Memory B cell (primary cell): ENCODE measurements at regions not wholly inside any gene's neighbourhood (a gene's known extent, or its start where the extent isn't known, plus 50 kb on each side); places are given as distances from the start of the nearest gene placed in this dataset.
"Not testable (repeated sequence)": the region's sequence is repeated elsewhere in the genome, so short reads cannot be mapped to it uniquely, and the experiment has no call there.

ENCODE experiments used
- ATAC-seq: fragments of 150-1000 bp; cut with Tn5 transposase; 2 replicates; pipeline ENCODE4 v1.10.0; 2021; ENCODE audit warnings: low read depth, mild to moderate bottlenecking, moderate library complexity
- DNase-seq, 2 donors: peaks; one replicate each; pipeline ENCODE4 v3.0.0; 2022; ENCODE audit warnings: low spot score in 2 of 2
- H3K27ac Mint-ChIP-seq: one replicate; pipeline ENCODE4 v1.8.0; 2022; ENCODE audit warnings: mild to moderate bottlenecking, moderate library complexity, mixed read lengths
- H3K27me3 Mint-ChIP-seq: one replicate; pipeline ENCODE4 v1.8.0; 2022; ENCODE audit warnings: mixed read lengths
- H3K36me3 Mint-ChIP-seq: one replicate; pipeline ENCODE4 v1.8.0; 2022; ENCODE audit warnings: mild to moderate bottlenecking, mixed read lengths
- H3K4me1 Mint-ChIP-seq: one replicate; pipeline ENCODE4 v1.8.0; 2022; ENCODE audit warnings: mixed read lengths
- H3K4me3 Mint-ChIP-seq: one replicate; pipeline ENCODE4 v1.8.0; 2022; ENCODE audit warnings: mild to moderate bottlenecking, moderate library complexity, mixed read lengths
- H3K9me3 Mint-ChIP-seq: one replicate; pipeline ENCODE4 v1.8.0; 2022; ENCODE audit warnings: mixed read lengths

DNA sequence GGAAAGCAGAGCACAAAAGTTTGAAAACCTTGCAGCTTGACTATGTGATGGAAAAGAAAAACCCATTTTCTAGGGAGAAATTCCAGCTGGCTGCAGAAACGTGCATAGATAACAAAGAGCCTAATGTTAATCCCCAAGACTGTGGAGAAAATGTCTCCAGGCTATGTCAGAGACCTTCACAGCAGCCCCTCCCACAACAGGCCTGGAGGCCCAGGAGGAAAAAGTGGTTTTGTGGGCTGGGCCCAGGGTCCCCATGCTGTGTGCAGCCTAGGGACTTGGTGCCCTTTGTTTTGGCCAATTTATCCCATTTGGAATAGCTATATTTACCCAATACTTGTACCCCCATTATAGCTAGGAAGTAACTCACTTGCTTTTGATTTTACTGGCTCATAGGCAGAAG, 484.1 kb upstream of the HTR1E start:
- H3K36me3 Mint-ChIP-seq, result no peaks in the 10 kb centered on the region
- H3K27ac Mint-ChIP-seq, result no peak overlapping the region
- H3K27me3 Mint-ChIP-seq, result no peaks in the 10 kb centered on the region
- no peak overlapping the region for H3K4me3 Mint-ChIP-seq
- H3K4me1 Mint-ChIP-seq, result no peaks in the 10 kb centered on the region
- DNase-seq, result no peak
- no peak for ATAC-seq
- H3K9me3 Mint-ChIP-seq, result peaks cover 8% of the 10 kb centered on the region

DNA sequence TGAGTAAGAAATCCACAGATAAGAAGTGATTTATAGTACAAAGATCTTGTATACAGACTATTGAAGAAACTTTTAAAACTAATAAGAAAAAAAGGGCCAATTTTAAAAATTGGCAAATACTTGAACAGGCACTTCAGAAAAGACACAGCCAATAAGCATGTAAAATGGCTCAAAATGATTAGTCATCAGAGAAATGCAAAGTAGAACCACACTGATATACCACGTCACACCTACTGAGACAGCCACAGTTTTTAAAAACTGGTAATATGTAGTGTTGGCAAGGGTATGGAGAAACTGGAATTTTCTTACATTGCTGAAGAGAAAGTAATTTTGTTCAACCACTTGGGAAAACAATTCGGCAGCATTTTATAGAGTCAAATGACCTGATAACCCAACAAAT, 488.9 kb upstream of the HTR1E start:
- Mint-ChIP-seq H3K36me3 (no peaks in the 10 kb centered on the region), H3K27me3 (no peaks in the 10 kb centered on the region), H3K4me3 (no peak overlapping the region), H3K4me1 (no peaks in the 10 kb centered on the region), H3K9me3 (peaks cover 3% of the 10 kb centered on the region), H3K27ac (no peak overlapping the region)
- DNase-seq, result no peak
- no peak for ATAC-seq

DNA sequence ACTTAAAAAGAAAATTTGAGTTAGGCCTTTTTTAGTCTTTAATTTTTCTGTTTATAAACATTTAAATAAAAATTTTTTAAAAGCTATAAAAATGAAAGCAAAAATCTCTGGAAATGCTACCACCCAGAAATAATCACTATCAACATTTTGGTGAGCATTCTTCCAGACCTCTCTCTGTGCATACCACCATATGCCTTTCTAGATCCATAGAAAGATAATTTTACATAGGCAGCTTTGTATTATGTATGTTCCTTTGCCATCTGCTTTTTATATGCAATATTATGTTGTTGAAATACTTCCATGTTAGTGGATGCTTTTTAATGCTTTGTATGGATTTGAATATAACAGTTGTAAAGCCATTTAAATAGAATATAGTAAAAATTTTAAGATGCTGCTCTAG, 496.7 kb upstream of the HTR1E start:
- no peak for DNase-seq
- Mint-ChIP-seq H3K4me1 (no peaks in the 10 kb centered on the region), H3K27ac (no peak overlapping the region), H3K4me3 (no peak overlapping the region), H3K27me3 (no peaks in the 10 kb centered on the region), H3K36me3 (no peaks in the 10 kb centered on the region), H3K9me3 (peaks cover 8% of the 10 kb centered on the region)
- no peak for ATAC-seq

DNA sequence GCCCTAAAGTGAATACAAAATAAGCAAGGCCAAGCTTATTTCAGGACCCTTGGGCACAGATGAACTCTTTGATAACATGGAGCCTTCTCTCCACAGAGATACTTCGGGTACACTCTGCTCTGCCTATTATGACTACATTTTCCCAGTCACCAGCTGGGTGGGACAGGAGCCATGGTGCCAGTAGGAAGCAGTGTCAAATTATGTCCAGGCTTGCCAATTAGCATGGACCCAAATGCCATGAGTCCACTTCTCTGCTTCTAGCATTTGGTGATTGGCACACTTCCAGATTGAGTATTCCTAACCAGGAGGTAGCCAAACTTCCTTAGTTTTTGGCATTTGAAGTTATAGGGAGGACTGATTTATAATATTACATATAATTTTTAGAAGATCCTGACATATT, 513.8 kb upstream of the HTR1E start:
- ATAC-seq (no peak), DNase-seq (no peak)
- Mint-ChIP-seq H3K4me3 (no peak overlapping the region), H3K4me1 (no peaks in the 10 kb centered on the region), H3K36me3 (no peaks in the 10 kb centered on the region), H3K9me3 (no peaks in the 10 kb centered on the region), H3K27ac (no peak overlapping the region), H3K27me3 (no peaks in the 10 kb centered on the region)

DNA sequence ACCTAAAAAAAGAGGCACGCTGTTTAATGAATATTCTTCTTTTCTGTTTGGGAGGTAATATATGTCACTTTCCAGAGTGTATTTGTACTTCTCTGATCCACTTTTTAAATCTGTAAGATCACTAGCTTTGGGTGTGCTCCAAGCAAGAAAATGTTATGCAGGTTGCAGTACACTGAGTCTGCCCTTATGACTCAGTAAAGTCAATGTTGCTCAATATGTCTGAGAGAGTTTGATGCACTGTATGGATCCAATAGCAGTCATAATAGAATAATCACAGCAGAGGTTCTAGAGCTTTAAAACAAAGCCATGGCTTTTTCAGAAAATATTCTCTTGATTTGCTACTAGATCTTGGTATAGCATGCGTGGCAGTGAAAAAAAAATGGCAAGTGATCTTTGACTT, 525.3 kb upstream of the HTR1E start:
- Mint-ChIP-seq H3K36me3 (no peaks in the 10 kb centered on the region), H3K27me3 (no peaks in the 10 kb centered on the region), H3K9me3 (no peaks in the 10 kb centered on the region), H3K27ac (no peak overlapping the region), H3K4me1 (no peaks in the 10 kb centered on the region), H3K4me3 (no peak overlapping the region)
- ATAC-seq, result no peak
- DNase-seq, result no peak

DNA sequence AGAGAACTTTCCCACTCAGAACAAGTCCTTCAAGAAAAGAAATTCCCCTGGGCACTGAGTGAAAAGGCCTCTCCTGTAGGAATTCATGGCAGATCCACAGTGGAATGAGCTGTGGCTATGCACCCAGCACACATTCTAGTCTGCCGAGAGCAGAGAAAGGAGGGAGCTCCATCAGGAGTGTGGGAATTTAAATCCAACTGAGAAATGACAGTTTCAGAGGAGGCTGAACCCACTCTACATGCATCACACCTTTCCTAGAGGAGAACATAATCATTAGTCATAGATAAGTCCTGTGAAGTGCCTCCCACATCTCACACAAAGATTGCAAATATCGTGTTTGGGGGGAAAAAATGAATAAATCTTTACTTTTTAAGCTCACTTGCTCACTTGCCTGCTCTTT, 530.2 kb upstream of the HTR1E start:
- Mint-ChIP-seq H3K9me3 (peaks cover 3% of the 10 kb centered on the region), H3K36me3 (no peaks in the 10 kb centered on the region), H3K27ac (no peak overlapping the region), H3K4me3 (no peak overlapping the region), H3K27me3 (no peaks in the 10 kb centered on the region), H3K4me1 (no peaks in the 10 kb centered on the region)
- no peak for DNase-seq
- no peak for ATAC-seq

DNA sequence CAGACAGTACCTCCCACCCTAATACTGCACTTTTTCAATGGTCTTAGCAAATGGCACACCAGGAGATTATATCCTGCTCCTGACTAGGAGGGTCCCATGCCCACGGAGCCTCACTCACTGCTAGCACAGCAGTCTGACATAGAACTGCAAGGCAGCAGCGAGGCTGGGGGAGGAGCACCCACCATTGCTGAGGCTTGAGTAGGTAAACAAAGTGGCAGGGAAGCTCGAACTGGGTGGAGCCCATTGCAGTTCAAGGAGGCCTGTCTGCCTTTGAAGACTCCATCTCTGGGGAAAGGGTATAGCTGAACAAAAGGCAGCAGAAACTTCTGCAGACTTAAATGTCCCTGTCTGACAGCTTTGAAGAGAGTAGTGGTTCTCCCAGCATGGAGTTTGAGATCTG, 544.5 kb upstream of the HTR1E start:
- not testable (repeated sequence) for H3K4me3 Mint-ChIP-seq, DNase-seq, H3K27me3 Mint-ChIP-seq, H3K27ac Mint-ChIP-seq, H3K36me3 Mint-ChIP-seq, H3K4me1 Mint-ChIP-seq, ATAC-seq, H3K9me3 Mint-ChIP-seq

DNA sequence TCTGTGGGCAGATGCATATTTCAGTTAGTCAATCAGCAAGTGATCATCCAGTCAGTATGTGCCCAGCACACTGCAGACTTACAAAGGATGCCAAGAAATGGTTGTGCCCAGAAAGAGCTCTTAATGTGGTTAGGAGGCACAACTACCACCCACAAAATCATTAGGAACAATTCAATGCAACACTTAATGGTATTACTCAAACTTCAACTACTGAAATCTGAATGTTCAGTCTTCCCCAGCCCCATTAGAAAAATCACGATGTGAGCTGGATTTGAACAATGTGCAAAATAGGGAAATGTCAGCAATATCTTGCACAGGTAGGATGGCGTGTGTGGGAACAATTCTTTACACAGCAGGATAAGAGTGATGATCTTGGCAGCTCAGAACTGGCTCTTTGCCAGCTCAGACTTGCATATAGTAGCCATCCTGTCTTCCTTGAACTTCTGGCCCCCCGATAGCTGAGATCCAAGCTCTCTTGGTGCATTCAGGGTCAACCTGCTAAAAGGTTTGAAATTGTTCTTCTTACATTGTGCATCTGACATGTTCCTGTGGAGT, 556.7 kb upstream of the HTR1E start:
- Mint-ChIP-seq H3K27ac (no peak overlapping the region), H3K27me3 (no peaks in the 10 kb centered on the region), H3K4me3 (no peak overlapping the region), H3K9me3 (peaks cover 6% of the 10 kb centered on the region), H3K4me1 (no peaks in the 10 kb centered on the region), H3K36me3 (no peaks in the 10 kb centered on the region)
- ATAC-seq (no peak), DNase-seq (no peak)

DNA sequence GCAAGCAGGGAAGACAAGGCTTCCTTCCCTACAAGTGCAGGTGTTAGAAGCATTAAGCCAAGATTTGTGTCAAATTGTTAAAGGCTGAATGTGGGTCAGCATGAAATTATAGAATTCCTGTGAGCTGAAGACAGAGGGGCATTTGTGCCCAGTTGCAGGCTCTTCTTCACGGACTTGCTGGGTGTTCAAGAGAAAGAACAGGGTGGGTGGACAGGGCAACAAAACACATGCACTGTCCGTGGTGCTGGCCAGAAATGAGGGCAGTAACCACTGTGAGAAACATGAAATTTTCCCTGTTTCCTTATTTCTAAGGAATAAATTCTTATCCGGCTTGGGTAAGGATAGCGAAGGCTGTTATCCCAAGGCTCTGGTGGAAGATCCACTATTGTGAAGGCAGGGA, 579.5 kb upstream of the HTR1E start:
- H3K4me3 Mint-ChIP-seq, result no peak overlapping the region
- no peaks in the 10 kb centered on the region for H3K36me3 Mint-ChIP-seq
- ATAC-seq, result no peak
- H3K27me3 Mint-ChIP-seq, result no peaks in the 10 kb centered on the region
- H3K4me1 Mint-ChIP-seq, result no peaks in the 10 kb centered on the region
- no peak overlapping the region for H3K27ac Mint-ChIP-seq
- no peak for DNase-seq
- H3K9me3 Mint-ChIP-seq, result peaks cover 2% of the 10 kb centered on the region

DNA sequence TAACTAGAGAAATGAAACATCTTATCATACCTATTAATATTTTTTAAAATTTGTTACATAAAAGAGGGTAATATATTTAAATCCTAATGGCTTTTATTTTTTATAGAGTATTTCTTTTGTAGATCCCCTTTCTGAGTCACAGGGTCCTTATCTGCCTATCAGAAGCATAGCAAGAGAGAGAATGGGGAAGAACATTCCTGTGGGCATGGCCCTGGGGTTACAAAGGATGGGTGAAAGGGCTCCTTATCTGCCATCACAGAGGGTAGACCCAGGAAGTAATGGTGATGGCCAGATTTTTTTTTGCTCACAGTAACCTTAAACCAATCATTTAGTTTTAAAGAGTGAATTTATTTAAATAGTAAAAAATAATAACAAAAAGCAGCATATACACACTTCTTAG, 582.1 kb upstream of the HTR1E start:
- no peak overlapping the region for H3K4me3 Mint-ChIP-seq
- H3K27ac Mint-ChIP-seq, result no peak overlapping the region
- no peaks in the 10 kb centered on the region for H3K36me3 Mint-ChIP-seq
- H3K27me3 Mint-ChIP-seq, result no peaks in the 10 kb centered on the region
- DNase-seq (no peak), ATAC-seq (no peak)
- peaks cover 1% of the 10 kb centered on the region for H3K9me3 Mint-ChIP-seq
- no peaks in the 10 kb centered on the region for H3K4me1 Mint-ChIP-seq

DNA sequence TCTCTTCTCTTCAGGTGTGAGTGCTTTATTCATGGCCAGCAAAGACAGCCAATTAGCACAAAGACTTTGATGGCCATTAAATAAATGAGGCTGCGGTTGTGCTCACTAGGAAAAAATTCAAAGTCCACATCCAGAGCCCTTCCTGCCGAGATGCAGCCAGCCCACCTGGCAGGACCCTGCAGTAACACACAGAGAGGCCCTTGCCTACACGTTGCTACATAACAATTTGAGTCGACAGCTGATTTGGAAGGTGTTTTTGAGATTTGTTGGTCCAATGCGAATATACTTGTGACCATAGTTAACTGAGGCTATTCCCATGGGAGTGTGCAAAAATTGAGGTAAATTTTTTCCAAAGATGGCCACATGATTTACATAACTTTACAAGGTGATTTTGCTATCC, 605.4 kb upstream of the HTR1E start:
- Mint-ChIP-seq H3K4me3 (no peak overlapping the region), H3K27me3 (no peaks in the 10 kb centered on the region), H3K4me1 (no peaks in the 10 kb centered on the region), H3K27ac (no peak overlapping the region), H3K9me3 (no peaks in the 10 kb centered on the region), H3K36me3 (no peaks in the 10 kb centered on the region)
- DNase-seq, result no peak
- no peak for ATAC-seq

DNA sequence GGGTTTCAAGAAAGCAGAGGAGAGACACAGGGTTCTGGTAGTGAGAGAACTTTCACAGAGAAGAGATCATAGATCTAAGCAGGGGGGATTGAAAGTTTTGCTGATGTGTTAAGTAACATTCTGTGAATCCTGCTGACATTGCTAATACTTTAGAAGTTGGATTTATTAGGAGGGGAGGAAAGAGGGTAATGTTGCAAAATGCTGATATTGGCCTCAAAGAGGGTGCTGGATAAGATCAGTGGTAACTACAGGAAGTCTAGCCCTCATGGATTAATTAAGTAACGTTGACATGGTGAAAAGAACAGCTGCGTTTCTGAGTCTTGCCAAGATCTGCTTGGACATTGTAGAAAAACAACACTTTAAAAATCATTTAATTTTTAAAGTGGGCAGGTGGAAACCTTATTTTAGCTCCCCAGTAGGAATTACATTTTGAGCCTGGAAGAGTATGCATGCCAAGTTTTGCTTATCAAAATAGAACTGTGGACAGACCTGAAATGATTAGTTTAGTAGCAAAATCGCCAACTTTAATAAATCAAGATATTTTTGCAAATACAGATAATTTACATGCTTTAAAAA, 606.0 kb upstream of the HTR1E start:
- Mint-ChIP-seq H3K4me3 (no peak overlapping the region), H3K9me3 (no peaks in the 10 kb centered on the region), H3K4me1 (no peaks in the 10 kb centered on the region), H3K27me3 (no peaks in the 10 kb centered on the region), H3K27ac (no peak overlapping the region), H3K36me3 (no peaks in the 10 kb centered on the region)
- DNase-seq, result no peak
- ATAC-seq, result no peak

DNA sequence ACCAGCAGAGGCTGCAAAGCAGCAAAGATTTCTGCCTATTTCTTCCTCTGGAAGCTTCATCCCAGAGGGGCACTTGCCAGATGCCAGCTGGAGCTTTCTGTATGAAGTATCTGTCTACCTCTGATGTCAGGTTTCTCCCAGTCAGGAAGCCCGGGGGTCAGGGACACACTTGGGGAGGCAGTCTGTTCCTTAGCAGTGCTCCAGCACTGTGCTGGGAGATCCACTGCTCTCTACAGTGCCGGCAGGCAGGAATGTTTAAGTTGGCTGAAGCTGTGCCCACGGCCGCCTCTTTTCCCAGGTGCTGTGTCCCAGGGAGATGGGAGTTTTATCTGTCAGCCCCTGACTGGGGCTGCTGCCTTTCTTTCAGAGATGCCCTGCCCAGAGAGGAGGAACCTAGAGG, 631.1 kb upstream of the HTR1E start:
- H3K36me3 Mint-ChIP-seq, result no peaks in the 10 kb centered on the region
- ATAC-seq (no peak), DNase-seq (no peak)
- peaks cover 13% of the 10 kb centered on the region for H3K9me3 Mint-ChIP-seq
- no peak overlapping the region for H3K4me3 Mint-ChIP-seq
- no peaks in the 10 kb centered on the region for H3K4me1 Mint-ChIP-seq
- H3K27ac Mint-ChIP-seq, result no peak overlapping the region
- H3K27me3 Mint-ChIP-seq, result peaks cover 1% of the 10 kb centered on the region

DNA sequence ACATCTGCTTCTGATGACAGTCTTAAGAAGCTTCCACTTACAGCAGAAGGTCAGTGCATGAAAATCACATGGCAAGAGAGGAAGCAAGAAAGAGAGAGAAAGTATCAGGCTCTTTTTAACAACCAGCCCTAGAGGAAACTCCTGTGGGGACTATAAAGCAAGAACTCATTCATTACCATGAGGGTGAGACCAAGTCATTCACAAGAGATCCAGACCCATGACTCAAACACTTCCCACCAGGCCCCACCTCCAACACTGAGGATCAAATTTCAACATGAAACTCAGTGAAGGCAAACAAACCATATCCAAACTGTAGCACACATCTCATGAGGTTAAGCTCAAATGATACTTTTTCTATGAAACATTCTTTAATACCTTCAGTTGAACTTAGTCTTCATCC, 643.2 kb upstream of the SYNCRIP start:
- no peaks in the 10 kb centered on the region for H3K27me3 Mint-ChIP-seq
- no peak overlapping the region for H3K4me3 Mint-ChIP-seq
- ATAC-seq (no peak), DNase-seq (no peak)
- no peaks in the 10 kb centered on the region for H3K36me3 Mint-ChIP-seq
- no peak overlapping the region for H3K27ac Mint-ChIP-seq
- peaks cover 4% of the 10 kb centered on the region for H3K9me3 Mint-ChIP-seq
- H3K4me1 Mint-ChIP-seq, result no peaks in the 10 kb centered on the region

DNA sequence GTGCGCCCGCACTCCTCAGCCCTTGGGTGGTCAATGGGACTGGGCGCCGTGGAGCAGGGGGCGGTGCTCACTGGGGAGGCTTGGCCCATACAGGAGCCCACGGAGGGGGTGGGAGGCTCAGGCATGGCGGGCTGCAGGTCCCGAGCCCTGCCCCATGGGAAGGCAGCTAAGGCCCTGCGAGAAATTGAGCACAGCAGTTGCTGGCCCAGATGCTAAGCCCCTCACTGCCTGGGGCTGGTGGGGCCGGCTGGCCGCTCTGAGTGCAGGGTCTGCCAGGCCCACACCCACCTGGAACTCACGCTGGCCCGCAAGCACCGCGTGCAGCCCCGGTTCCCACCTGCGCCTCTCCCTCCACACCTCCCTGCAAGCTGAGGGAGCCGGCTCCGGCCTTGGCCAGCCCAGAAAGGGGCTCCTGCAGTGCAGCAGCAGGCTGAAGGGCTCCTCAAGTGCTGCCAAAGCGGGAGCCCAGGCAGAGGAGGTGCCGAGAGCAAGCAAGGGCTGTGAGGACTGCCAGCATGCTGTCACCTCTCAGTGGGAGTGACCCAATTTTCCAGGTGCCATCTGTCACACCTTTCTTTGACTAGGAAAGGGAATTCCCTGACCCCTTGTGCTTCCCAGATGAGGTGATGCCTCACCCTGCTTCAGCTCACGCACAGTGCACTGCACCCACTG, 642.3 kb upstream of the SYNCRIP start:
- not testable (repeated sequence) for H3K4me1 Mint-ChIP-seq, ATAC-seq, H3K27me3 Mint-ChIP-seq, H3K27ac Mint-ChIP-seq, H3K9me3 Mint-ChIP-seq, H3K36me3 Mint-ChIP-seq, DNase-seq, H3K4me3 Mint-ChIP-seq
